GM18502 (cell line): ENCODE measurements at regions not wholly inside any gene's neighbourhood (a gene's known extent, or its start where the extent isn't known, plus 50 kb on each side); places are given as distances from the start of the nearest gene placed in this dataset.

Experiments
- ATAC-seq: cut with Tn5 transposase; IDR thresholded peaks from one replicate; pipeline ENCODE4 v1.9.1; 2021; ENCODE audit warnings: mild to moderate bottlenecking; ENCODE audit not compliant: unreplicated experiment, poor library complexity

DNA sequence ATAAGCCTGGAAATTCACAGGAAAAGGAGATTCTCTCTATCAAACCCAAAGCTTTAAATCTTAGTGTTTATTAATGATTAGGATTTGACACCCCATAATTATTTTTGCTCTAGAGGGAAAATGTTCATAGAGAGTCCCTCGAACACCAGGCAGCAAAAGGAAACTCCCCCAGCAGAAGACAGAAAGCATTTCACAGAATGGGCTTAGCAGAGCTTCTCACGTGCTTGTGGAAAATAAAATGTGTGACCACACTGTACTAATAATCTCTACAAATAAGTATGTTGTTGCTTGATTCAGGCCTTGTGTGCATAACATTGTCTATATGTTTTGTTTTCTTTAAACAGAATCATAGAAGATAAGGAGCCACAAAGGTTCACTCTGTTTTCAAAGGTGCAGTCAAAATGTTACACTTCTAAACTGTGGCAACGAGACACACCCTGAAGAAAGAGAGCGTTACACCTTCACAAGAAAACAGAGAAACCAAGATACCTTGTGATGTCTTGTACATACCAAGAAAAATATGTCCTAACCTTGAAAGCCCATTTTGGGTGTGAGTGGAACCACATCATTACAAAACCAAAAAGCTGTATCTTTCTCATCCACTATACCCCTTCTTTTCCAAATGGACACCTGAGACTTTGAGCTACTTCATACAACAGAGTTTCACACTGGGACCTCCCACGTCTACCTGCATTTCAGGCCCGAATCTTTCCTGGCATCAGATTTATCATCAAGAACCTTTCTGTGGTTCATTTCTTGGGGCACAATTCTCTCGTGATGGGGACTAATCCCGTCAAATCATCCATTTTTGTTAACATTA, 282.5 kb downstream of the ETS1 start:
- no peak for ATAC-seq

GRCh38 chr11:128304116-128304515, 283.2 kb downstream of the ETS1 start:
- no peak for ATAC-seq

GRCh38 chr11:128303383-128303782, 284.0 kb downstream of the ETS1 start:
- ATAC-seq = no peak

DNA sequence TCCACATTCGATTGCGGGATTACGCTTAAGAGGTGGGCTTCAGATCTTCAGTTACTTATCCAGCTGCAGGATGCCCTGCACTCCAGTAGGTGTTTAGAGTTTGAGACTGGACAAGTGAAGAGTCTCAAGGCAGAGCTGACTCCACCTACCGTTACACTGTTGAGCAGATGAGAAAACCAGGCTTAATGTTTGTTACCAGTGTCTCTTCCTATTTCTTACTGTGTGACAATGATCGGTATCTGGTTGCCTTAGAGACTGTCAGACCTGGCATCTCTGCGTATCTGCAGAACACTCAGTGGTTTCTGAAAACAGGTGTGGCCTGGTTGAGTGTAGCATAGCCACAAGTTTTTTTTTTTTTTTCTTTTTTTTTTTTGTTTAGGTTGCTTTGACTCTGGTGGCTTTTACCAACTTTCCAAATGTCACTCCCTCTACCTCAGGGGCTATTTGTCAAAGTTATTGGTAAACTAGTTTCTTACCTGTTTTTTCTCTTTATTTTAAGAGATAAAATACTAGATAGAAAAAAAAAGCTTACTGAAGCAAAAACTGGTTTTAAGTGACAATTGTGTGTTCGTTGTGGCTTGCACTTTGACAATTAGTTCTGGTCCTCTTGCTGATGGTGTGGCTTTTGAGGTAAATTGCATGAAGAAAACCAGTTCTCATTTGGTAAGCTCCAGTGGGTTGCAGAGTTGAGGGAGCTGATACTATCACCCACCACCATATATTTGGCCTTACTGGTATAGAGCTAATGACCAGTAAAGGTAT, 284.8 kb downstream of the ETS1 start:
- peak; percentile 87 for ATAC-seq

- ATAC-seq = no peak
These were observed 285.6 kb downstream of the ETS1 start for GRCh38 chr11:128301756-128302155.

GRCh38 chr11:128300785-128301184, 286.6 kb downstream of the ETS1 start:
- no peak for ATAC-seq

DNA sequence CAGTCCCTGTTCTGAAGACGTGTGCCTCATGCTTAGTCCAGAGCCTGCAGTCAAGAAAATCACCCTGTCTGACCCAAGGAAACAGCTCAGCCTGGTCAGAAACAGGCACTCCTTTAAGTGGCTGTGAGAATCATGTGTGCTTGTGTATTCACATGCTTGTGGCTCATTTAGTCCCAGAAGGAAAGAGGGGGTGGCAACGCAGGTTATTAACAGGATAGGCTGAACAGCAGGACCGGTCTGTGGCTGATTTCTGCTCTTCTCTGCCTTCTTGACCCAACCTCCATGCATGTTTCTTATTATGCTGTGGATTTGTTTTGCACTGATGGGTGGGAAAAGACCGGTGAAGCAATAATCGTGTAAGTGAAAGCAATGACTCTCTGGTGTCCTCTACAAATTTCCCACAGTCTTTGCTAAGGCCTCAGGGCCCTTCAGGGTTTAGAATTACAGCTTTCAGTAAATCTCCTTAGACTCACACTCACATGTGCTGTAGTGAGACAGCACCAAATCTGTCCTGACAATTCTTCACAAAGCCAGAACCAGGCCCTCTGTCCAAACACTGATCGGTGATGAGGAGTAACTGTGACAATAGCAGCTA, 288.1 kb downstream of the ETS1 start:
- no peak for ATAC-seq

- ATAC-seq = no peak
These were observed 289.1 kb downstream of the ETS1 start for GRCh38 chr11:128298271-128298670.

DNA sequence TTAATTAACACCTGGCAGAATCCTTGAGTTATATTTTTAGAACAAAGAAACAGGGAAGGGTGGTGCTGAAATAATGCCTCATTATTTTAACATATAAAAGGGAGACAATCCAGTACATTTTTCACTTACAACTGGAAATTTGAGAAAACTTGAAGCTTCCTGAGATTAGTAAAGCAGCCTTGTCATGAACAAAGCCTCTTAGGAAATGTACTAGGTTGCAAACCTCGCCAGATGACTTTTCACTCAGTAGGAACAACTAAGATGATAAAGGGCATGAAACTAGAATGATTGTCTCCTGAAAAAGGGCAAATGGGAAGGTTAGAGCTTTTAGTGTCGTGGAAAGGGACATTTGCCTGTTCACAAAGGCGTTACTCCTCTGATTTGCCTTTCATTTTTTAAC, 289.6 kb downstream of the ETS1 start:
- no peak for ATAC-seq

DNA sequence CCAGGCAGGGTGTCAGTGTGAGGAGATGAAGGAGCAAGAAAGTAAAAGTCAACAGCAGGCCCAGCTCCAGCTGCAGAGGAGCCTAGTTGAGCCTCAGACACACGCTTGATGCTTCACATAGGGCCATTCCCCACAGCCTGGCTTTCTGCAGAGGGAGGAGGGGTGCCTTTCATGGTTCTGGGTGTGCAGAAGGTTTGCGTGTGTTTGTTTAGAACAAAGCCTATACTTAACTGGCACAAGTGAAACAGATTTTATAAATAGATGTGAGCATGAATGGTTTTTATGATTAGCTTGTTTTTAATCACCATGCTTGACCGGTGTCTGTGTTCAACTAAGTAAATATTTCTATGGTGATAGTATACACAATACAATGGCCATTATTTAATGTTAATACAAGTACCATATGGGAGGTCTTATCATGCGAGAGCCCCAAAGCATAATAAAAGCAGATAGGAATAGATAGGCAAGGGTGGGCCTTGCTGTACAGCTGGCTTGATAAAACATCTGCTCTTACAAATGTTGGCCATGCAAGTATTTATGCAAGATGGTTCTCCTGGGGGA, 290.2 kb downstream of the ETS1 start:
- peak; percentile 35 for ATAC-seq

- no peak for ATAC-seq
These were observed 292.7 kb downstream of the ETS1 start for GRCh38 chr11:128294671-128295050.

- no peak for ATAC-seq
These were observed 293.2 kb downstream of the ETS1 start for GRCh38 chr11:128294001-128294670.

- ATAC-seq = no peak
These were observed 295.5 kb downstream of the ETS1 start for GRCh38 chr11:128291835-128292234.

DNA sequence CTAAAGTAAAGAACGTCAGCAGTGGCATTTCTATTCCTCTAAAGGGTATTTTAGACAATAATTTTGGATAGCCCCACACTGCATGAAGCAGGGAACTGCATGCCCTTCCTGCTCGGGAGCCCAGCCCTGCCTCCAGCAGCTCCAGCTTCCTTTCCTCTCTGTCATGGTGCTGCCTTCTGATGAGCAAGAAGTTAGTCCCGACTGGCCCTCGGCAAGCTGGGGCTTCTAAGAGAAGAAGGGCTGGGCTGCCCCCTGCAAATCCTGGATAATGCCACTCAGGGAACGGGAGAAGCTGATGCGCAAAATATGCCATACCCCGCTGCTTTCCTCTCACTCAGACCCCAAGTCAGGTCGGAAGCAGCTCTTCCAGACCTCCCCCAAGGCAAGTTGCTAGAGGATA, 296.4 kb downstream of the ETS1 start:
- ATAC-seq = no peak

DNA sequence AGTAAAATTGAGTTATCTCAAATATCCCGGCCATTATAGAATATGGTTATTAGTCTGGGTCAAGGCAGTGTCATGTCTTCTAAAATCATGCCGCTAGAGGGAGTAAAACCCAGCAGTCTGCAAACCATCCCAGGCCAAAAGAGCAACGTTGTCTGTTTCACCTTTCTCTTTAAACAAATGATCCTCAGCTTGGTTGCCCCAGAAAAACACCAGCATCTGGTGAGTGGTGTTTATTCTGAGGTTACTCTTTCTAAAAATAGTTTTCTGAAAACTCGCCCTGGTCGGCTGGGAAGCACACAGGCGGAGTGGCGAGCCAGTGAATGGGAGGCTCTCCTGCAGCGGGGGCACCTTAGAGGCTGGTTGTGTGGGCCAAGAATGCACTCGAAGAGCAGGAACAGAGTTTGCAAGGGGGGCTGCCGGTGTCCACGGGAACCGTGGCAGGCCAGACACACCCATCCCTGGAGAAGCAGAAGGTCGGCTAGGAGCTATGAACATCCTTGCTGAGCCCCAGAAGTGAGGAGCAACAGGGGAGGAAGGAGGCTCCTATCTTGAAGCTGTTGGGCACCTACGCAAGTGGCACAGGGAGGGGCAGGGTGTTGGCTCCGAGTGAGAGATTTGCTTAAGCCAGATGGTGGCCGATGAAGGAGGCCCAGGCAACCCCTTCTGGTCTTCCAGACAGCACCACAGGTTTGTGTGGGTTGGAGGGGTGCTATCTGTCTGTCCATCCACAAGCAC, 297.1 kb downstream of the ETS1 start:
- peak; percentile 80 for ATAC-seq

- peak; percentile 40 for ATAC-seq
These were observed 298.3 kb downstream of the ETS1 start for GRCh38 chr11:128289048-128289447.

DNA sequence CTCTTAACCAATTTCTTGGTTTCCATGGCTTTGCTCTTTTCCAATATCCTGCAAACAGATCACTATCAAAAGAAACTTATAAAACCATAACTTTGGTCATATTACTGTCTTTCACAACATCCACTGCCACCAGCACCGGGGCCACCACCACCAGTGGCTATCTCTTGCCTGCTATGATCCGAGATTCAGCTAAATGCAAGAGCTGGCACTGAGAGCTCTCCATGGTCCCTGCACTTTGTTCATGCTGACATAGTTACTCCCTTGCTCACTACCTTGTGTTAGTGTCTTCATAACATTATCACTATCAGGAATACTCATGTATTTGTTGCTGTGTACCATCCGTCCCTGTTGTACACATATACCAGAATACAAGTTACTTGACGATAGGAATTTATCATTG, 299.0 kb downstream of the ETS1 start:
- no peak for ATAC-seq

DNA sequence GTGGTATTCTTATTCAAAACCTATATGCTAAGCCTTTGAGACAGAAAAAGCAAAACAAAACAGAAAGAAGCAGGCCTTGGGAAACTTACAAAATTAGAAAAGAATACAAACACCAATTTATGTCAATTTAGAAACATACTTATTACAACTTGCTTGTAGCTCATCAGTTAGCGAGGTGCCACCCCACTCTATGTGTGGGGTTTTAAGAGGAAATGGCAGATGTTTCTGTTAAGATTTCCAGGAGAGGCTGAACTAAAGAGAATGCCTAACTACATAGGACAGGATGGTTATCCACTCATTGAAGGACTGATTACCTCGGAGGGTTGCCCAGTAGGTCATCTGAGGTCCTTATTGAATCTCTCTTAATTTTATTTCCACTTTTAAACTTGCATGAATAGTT, 302.0 kb downstream of the ETS1 start:
- no peak for ATAC-seq

DNA sequence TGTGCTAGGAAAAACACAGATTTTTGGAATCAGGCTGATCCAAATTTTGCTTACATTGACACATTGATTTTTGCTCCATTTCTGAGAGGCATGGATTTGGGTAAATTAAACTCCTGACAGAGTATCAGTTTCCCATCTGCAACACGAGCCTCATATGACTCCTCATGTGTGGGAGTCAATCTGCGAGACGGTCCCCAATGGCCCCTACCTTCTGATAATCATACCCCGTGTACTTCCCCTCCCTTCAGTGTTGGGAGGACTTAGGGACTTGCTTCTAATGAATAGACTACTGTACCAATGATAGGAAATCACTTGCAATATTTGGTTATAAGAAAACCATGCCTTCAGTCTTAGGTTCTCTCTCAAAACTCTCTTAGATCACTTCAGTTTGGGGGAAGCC, 302.7 kb downstream of the ETS1 start:
- no peak for ATAC-seq

- no peak for ATAC-seq
These were observed 303.9 kb downstream of the ETS1 start for GRCh38 chr11:128283451-128283850.
